Activated CD4-positive, CD25-positive, alpha-beta regulatory T cell (primary cell): ENCODE measurements at regions not wholly inside any gene's neighbourhood (a gene's known extent, or its start where the extent isn't known, plus 50 kb on each side); places are given as distances from the start of the nearest gene placed in this dataset.

Source experiments
- DNase-seq, 4 experiments: peaks; one replicate each; lab custom pipeline; 2025; lab: John Stamatoyannopoulos, UW

DNA sequence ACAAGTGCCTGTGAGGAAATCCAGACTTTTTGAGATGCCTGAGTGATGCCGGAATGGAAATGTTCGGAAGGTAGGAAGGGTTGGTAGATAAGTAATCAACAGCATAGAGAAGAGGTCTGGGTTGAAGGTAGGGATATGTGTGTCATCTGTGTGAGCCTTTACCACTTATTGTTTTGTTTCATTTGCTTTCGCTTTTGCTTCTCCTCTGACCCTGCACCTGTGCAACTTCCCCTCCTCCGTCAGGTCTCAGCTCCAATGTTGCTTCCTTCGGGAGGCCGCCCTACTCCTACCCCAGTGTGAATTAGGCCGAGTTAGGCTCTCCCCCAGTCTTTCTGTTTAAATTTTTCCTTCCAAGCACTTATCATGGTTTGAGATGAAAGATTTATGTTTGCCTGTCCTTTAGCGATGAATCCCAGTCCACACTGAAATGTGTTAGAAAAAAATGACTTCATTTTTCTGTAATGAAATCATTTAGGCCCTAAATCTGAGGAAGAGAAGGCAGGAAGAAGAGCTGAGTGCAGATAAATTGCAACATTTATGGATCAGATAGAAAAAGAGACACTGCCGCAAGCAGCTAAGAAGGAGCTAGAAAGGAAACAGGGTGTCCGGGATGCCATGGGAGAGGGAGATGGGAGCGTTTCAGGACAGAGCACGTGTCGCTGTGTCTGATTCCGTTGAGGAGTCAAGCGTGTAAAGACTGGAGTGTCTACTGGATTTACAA lies 139.6 kb upstream of the PELI1 start:
- DNase-seq, result peak in 1 of 4 experiments; percentile 12

DNA sequence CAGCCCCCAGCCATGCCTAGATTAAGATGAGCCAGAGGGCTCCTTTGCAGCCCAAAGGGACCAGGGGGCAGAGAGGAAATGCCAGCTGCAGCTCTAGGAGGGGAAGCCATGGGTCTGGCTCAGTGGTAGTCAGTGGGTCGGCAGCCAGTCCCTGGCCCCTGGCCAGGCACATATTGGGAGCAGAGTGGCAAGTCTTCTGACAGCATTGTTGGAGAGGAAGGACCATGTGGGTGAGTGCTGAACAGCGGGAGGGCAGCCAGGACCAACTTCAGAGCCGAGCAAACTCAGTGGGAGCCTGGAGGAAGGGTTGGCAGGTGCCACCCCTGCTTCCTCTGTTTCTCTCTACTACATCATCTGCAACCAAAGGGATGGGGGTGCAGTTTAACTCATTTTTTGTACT lies 140.5 kb upstream of the PELI1 start:
- DNase-seq, result no peak

DNA sequence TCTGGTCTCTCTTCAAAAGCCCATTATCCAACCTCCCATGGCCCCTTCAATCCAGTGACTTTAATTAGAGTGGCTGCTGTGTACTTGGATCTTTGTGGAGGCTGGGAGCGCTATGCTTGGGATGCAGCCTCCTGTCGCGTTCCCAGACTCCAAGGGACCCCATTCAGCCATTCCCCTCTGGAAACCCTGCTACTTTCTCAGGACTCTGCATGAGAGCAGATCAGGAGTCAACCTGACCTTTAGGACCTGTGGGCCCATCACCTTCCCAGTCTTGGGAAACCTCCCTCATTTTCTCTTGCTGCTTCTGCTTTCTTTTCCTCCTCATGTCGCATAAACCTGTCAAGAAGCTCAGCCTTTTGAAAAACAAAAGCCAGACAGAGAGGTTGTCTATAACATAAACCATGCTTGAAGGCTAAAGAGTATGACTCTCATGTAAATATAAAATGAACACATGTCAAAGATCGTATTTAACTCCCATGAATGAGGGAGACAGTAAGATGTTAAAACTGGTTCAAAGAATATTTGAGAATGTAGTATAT lies 143.1 kb upstream of the PELI1 start:
- no peak for DNase-seq

DNA sequence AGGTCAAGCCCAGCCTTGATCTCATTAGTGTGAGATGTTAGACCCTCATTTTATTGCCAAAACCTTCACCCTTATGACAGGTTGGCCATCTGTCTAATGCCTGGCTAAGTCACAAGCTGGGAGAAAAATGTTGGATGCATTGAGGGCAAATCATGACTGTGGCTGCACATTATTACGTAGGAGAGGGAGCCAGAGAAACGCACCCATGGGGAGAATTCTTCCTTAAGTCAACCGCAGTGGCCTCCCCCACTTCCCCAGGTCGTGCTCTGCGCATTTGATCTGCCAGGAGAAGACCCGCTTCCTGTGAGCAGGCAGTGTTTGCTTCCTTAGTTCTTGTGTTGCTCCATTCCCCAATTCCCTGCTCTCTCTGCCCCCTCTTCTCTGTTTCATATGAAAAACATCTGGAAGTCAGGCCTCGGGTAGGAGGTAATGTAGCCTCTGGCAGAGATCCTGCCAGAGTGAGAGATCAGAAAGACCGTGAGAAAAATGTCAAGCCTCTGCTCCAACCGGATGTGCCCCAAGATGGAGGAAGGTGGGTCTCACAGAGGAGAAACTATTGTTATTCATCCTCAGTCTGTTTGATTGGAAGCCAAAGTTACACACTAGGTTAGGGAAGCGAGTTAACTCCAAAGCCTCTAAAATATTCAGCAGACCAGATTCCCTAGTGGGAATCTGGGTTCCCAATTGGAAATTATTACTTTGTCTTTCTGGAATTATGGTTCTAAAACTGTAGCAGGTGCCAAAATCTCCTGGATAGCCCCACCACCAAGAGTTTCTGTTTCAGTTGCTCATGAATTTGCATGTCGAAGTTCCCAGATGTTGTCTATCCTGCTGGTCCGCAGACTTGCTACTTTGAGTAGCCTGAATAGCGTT lies 144.3 kb upstream of the PELI1 start:
- DNase-seq, result no peak

DNA sequence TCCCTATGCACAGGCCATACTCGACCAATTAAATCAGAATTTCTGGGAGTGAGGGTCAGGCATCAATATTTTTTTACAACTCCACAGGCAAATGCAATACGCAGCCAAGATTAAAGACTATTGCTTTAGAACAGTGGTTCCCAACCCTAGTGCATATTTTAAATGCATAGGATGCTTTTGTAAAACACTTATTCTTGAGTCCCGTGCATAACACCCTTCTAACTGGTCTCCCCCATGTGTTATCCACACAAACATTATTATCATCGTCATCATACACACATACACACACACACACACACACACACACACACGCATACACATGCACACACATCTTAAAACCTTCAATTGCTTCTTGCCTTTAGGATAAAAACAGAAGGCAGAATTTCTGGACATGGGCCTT lies 145.0 kb upstream of the PELI1 start:
- DNase-seq, result no peak

DNA sequence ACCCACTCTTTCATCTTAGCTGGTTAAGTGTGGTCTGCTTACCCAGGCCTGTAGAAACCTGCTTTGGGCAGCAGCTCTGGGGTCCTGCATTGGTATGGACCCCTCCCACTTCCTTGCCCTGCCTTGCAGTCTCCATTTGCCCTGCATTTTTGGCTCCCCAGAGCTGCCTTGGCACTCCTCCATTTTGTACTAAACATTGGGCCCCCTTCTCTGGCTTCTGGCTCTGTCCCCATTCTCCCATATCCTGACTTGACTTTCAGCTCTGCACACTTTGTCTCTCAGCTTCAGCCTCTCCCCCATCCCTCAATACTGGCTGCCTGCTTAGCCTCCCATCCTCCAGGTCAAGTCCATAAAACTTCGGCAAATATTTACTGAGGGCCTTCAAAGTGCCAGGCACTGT lies 145.5 kb upstream of the PELI1 start:
- DNase-seq, result no peak

DNA sequence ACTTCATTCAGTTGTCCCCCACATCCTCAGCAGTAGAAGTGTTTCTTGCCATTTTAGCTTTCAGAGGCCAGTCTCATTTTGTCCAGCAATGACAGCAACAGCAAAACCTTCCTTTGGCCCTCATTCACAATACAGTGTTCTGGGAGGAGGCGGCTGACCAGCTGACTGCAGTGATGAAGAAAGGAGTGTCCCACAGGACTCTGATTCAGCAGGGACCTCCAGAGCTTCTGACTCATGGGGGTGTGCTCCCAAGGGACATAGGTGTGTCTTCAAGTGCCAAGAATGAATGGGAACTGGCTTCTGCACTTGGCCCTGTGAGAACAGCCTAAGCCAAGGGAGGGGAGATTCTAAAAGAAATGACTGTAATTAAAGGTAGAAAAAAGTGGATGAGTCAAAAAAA lies 147.0 kb upstream of the PELI1 start:
- no peak for DNase-seq

DNA sequence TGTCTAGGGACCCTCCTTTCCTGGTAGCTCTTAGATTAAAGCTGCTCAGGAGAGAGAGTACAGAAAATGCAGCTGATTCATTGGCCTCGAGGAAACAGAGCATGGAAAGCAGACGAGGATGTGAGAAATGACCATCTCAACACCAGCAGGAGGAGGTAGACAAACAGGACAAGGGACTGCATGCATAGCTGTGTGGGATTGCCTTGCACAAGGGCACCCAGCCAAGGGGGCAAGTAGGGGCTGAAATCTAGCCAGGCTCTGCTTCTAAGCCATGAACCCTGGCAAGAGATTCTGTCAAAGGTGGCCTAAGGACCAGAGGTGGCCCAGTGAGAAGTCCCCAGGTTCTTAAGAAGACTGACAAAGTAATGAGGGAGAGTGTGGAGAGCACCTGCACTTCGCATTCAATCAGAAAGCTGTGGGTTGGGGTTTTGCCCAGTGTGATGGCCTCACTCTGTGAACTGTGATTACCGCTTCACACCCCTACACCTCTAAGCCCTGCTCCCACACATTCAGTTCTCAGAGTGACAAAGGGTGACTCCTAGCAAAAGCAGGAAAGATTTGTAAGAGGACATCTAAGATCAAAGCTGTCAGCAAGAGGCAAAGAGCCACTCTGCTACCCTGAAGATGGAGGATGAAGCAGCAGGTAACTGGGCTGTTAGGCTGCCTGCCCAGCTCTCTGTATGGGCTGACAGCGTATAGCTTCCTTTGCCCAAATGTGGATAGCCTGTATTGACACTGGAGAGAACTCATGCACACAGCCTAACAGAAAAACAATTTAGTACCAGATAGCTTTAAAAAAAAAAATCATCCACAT lies 151.3 kb upstream of the PELI1 start:
- peak in 1 of 4 experiments; percentile 8 for DNase-seq

DNA sequence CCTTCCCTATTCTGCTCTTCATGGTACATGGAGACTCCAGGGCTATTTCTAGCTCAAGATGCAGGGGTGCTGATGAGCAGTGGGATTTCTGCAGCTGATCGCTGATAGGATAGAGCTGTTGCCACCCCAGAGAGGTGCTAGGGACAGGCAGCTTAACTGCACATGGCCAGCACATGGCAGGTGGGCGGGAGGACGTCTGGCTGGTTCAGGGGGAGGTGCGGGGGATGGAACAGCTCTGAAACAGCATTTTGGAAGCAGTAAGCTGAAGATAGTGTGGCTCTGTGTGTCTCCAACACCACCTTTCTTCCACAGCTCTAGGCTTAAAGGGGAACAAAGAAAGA lies 151.9 kb upstream of the PELI1 start:
- DNase-seq, result no peak

DNA sequence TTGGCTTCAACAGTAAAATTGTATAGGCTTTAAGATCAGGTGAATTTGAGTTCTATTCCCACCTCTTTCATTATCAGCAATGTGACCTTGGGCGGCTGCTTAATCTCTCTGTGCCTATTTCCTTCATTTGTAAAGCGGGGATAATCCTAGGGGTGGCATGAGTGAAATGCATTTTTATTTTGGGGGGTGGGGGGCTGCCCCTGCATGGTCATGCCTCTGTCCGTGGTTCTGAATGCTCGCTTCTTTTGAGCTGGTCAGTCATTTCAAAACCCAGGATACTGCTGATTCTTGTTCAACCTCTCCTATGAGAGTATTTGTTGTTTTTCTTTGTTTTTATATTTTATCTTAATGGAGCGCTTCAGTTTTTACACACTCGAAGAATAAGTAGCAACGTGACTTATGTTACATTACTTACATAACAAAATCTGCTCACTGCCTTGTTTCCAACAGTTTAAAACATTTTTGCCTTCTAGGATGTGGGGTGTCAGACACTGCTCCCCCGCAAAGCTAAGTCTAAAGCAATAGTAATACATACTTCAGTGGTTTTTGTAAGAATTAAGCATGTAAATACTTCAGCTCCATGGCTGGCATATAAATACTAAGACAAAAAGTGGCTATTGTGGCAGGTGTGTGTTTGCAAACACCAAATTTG lies 152.6 kb upstream of the PELI1 start:
- no peak for DNase-seq

DNA sequence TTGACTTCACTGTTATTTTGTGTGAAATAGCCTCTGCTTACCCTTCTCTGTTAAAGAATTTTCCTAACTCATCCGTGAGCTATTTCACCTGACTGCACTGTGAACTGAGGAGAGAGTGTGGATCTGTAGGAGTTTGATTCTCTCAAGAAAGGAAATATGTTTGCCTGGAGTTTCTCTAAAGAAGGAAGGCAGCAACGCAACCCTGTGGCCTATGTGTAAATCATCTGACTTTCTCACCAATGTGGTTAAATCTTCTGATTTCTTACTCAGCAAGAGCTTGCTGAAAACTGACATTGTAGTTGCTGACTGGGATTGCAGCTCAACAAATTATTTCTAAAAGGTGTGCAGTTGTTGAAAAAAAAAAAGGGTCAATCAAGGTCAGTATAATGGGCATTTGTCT lies 153.9 kb upstream of the PELI1 start:
- no peak for DNase-seq

DNA sequence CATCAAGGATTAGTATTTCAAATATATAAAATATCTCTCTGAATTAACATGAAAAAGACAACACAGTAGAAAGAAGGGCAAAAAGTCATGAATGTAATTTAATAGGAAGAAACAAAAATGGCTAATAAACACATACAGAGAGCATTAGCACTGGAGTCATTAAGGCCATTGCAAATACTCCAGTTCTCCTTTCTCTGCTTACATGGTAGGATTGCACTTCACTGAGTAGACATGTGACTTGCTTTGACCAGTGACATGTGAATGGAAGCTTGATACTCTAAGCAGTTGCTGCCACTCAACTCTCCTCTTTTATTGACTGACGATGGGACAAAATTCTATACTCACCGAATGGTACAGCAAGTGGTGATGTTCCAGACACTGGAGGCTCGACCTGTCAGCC lies 153.9 kb upstream of the LGALSL start:
- no peak for DNase-seq

DNA sequence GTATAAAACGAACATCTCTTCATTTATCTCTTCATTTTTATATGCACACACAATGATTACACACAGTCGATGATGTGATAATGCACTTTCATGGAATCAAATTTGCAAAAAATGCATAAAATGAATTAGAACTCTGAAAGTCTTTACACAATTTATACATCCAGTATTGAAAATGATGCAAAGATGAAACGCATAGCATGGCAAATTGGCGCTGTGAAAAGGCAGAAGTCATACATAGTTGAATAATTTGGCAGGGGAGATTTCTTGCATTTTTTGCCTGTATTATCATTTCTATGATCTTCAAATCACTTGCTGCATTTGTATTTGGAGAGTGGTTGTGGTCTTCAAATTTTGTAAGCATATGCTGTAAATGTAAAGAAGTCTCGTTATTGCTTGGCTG lies 150.7 kb upstream of the LGALSL start:
- no peak for DNase-seq

DNA sequence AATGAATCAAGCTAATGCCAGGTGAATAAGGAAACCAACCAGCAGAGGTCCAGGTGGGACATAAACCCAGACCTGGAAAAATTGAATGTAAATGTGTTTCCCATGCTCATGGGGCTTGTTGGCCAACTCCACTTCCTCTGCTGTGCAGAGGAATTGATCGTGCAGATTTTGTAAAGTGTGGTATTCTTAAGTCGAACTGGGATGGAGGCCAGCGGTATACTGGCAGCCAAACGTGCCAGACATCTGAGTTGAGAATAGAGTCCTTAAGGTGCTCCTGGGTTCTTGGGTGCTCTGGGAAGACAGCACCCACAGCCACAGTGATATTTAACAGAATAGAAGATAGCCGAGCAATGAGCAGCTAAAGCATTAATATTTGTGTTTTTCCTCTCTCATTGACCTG lies 146.5 kb upstream of the LGALSL start:
- DNase-seq, result no peak

DNA sequence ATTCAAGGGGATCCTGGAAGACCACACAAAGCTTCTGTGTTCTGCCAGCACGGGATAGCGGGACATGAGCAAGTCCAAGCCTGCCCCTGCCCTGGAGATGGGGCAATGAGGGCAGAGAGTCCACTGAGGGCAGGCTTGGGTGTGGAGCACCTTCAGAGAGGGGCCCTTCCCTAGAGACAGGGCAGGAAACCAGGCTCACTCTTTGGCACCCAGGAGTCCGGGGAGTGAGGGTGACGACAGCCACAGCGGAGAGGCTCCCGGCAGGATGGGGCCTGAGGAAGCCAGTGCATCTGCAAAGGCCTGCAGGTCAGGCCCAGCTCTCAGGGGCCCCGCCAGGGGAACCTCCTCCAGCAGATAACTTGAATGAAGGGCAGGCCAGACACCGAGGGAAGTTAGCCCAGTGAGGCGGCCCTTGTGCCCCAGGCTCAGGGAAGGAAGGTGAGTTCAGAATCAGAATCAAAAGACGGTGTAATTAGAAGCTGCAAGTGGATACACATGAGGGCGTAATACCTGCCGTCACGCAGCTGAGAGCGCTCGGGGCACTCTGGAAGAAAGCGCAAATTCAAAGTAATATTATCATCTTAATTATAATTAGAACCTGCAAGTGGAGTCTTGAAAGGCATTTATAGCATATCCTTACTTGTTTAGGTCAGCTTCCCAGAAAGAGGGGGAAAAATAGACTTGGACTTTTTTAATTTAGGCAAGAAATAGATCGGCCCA lies 142.6 kb upstream of the LGALSL start:
- DNase-seq, result no peak

DNA sequence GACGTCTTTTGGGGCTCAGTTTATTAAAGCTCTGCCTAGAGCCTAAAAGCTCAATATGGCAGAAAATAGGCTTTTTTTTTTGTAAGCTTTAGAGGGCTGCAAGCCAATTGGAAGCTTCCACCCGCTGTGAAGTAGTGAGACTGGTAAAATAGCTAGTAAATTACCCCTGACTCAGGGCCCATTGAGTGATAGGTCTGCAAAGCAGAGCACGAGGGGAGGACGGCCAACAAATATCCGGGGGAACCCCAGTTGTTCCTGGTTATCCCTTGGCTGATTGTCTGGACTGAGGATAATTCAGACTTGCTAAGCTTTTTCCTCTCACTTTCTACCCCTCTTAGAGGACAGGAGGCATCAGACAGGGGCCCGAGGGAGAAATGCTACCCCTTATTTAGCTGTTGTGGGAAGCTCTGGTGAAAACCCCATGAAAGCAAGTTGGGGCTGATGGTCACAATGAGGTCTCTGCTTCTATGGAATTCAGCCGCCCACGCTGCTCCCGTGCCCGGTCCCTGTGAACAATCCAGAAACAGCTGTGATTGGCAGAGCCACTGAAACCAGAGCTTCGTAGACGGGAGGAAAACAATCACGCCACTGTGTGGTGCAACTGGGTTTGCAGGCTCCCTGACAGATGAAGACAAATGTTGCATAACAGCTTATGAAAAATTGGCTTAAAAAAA lies 141.9 kb upstream of the LGALSL start:
- DNase-seq, result no peak

DNA sequence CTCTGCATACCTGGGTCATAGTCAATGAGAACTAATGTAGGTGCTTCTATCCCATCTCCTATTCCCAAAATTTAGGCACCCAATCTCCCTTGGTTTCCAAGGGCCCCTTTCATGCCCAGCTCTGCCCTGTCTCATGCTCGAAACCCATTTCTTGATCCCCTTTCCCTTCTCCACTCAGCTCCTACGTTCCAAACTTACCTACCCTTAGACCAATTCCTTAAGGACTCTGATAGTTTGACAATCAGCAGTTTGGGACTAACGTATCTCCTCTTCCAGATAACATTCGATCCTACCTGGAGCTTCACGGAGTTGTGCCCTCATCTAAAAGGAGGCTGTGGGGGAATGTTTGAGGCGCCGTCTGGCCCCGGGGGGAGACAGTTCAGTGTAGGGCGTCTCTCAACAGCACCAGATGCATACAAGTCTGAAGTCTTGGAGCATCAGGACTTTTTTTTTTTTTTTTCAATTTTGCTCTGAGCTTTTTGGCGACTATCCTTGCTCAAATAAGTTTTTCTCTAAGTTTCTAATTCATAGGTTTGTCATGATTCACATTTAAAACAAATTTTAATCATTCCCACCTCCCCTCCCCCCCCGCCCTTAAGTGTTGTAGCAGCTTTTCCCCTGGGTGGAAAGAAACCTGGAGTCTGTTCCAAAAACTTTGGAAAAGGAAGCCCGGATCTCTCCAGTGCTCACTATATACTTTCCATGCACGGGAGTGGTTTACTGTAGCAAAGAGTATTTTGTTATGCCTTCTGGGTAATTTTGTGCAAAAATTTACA lies 141.2 kb upstream of the LGALSL start:
- no peak for DNase-seq

DNA sequence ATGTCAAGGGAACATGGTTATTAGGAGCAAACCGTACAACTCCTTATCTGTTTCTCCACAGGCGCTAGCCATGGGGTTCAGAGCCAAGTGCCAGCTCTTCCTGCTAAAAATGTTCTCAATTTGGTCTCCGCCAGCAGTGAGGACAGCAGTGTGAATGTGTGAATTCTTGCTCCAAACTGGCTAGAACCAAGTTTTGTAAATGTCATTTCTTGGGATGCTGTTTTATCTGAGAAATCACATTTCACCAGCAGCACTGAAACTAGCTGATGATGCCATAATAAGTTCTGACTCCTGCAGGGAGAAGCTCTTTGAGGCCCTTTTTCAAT lies 140.6 kb upstream of the LGALSL start:
- no peak for DNase-seq

DNA sequence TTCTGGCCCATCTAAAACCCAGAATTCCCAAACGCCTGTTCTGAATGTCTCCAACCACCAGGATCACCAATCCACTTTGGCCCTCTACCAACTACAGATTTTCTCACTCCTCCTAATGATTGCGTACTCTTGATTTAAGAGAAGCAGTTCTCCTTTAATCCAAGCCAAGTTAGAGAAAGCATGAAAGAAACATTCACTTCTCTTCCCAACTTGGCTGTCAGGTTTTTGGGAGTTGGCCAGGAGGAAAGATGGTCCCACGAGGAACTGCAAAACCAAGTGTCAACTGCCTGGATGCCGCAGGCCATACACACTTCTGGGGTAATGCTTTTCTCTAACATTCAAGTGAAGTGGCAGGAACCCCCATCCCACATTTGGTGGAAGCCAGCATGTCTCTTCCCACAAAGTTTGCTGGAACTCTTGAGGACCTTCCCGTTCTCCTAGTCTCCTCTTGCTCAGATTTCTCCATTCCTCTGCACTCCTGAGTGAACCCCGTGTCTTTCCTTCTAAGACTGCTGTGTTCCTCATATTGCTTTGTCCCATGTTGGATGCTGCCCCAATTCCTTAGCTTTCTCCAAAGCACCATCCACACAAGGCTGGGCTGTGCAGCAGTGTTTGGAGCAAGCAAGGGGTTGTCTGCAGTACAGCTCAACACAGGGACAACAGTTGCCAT lies 138.5 kb upstream of the LGALSL start:
- DNase-seq, result no peak
